PC-9 (cell line): ENCODE measurements at regions not wholly inside any gene's neighbourhood (a gene's known extent, or its start where the extent isn't known, plus 50 kb on each side); places are given as distances from the start of the nearest gene placed in this dataset.

ENCODE experiments used
- EZH2 ChIP-seq: fragments of 200-600 bp; sonication (generic); IDR thresholded peaks from 2 replicates; pipeline ENCODE4 v1.8.0; 2017; ENCODE audit warnings: antibody characterized with exemption, low read depth
- TF ChIP-seq, protein P1 (sequence below): fragments of 200-600 bp; sonication (generic); conservative IDR thresholded peaks from 2 replicates; pipeline ENCODE4 v1.6.1; 2017; ENCODE audit warnings: mixed run types, antibody characterized with exemption, mild to moderate bottlenecking, moderate library complexity

DNA sequence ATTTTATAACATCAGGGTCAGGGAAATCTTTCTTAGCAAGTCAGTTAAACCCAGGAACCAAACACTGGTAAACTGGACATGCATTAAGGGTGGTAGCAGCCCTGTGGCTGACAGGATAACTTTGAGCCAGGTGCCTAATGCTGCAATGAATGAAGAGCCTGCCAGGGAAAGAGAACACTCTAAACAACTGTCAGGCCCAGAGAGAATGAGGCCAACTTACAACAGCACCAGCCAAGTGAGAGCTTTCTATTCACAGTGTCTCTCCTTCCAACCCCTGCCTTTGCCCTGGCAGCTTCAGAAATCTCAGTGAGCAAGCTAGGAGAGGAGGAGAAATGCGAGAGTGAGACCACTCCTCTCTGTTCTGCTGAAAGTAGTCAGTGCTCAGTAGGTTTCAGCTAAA lies 50.4 kb upstream of the ATP2C1 start:
- TF ChIP-seq EZH2: no peak
- TF ChIP-seq, protein P1, sequence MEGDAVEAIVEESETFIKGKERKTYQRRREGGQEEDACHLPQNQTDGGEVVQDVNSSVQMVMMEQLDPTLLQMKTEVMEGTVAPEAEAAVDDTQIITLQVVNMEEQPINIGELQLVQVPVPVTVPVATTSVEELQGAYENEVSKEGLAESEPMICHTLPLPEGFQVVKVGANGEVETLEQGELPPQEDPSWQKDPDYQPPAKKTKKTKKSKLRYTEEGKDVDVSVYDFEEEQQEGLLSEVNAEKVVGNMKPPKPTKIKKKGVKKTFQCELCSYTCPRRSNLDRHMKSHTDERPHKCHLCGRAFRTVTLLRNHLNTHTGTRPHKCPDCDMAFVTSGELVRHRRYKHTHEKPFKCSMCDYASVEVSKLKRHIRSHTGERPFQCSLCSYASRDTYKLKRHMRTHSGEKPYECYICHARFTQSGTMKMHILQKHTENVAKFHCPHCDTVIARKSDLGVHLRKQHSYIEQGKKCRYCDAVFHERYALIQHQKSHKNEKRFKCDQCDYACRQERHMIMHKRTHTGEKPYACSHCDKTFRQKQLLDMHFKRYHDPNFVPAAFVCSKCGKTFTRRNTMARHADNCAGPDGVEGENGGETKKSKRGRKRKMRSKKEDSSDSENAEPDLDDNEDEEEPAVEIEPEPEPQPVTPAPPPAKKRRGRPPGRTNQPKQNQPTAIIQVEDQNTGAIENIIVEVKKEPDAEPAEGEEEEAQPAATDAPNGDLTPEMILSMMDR: no peak
